Endothelial cell of umbilical vein (primary cell): ENCODE measurements at regions not wholly inside any gene's neighbourhood (a gene's known extent, or its start where the extent isn't known, plus 50 kb on each side); places are given as distances from the start of the nearest gene placed in this dataset.

Source experiments
- BruUV-seq: library from RNA; stranded (reverse); fragments of 400-500 nt; replicated peaks from 2 replicates; lab custom pipeline; 2021; lab: Mats Ljungman, UMichigan
- CTCF ChIA-PET: fragments of 300-600, 350-600 bp; sonication (Branson Sonifier 250); formaldehyde crosslinking; loops from one replicate; lab custom pipeline; 2021; ENCODE audit warnings: antibody characterized with exemption, inconsistent platforms; lab: Charles Lee
- POLR2A ChIA-PET: fragments of 300-600, 350-600 bp; sonication (Branson Sonifier 250); formaldehyde crosslinking; loops from one replicate; lab custom pipeline; 2021; ENCODE audit warnings: antibody characterized with exemption, inconsistent platforms; lab: Charles Lee
- DNase-seq: peaks from one replicate; pipeline ENCODE4 v3.0.0-alpha.2; 2011; ENCODE audit warnings: low read depth, low spot score
- FAIRE-seq: peaks from 2 replicates; lab custom pipeline; 2011; peaks lifted over from hg19 to GRCh38; lab: Jason Lieb, UNC
- H2AFZ ChIP-seq: 2 replicates; pipeline ENCODE4 v1.6.0; 2012; ENCODE audit warnings: low read depth, low read length, control low read depth, inconsistent platforms
- H3K27ac ChIP-seq: 2 replicates; pipeline ENCODE4 v1.5.1; 2011; ENCODE audit warnings: low read depth, mild to moderate bottlenecking, control low read depth, low read length, moderate library complexity; ENCODE audit not compliant: insufficient read depth
- H3K27me3 ChIP-seq, 2 experiments: 2 replicates each; pipeline versions ENCODE4 v1.6.0 to v1.6.1; 2011; ENCODE audit warnings: low read length in 2 of 2, mixed read lengths in 1 of 2; ENCODE audit not compliant: control insufficient read depth in 2 of 2, insufficient read depth in 2 of 2
- H3K36me3 ChIP-seq, 2 experiments: 2 replicates in 1 of 2; 3 replicates in 1 of 2; pipeline ENCODE4 v1.5.1; 2011; ENCODE audit warnings: low read length in 2 of 2, mild to moderate bottlenecking in 1 of 2, moderate library complexity in 1 of 2; ENCODE audit not compliant: control insufficient read depth in 2 of 2, insufficient read depth in 2 of 2; ENCODE audit errors: extremely low read depth in 1 of 2
- H3K4me1 ChIP-seq: 3 replicates; pipeline ENCODE4 v1.5.1; 2011; ENCODE audit warnings: mild to moderate bottlenecking, low read length; ENCODE audit not compliant: control insufficient read depth, insufficient read depth; ENCODE audit errors: extremely low read depth
- H3K4me2 ChIP-seq: 2 replicates; pipeline ENCODE4 v1.6.1; 2011; ENCODE audit warnings: low read length, control low read depth, mixed read lengths; ENCODE audit not compliant: insufficient read depth
- H3K4me3 ChIP-seq, 3 experiments: fragments of 200-600 bp in 1 of 3; sonication (generic), shearing (Covaris generic) in 1 of 3; replicated peaks in 1 of 3; 2 replicates each; pipeline ENCODE4 v1.5.1; 2011 to 2016; ENCODE audit warnings: control low read depth in 3 of 3, low read length in 3 of 3, mild to moderate bottlenecking in 2 of 3, inconsistent platforms in 1 of 3, low read depth in 1 of 3, moderate library complexity in 1 of 3; ENCODE audit not compliant: insufficient read depth in 1 of 3
- H3K79me2 ChIP-seq: 2 replicates; pipeline ENCODE4 v1.6.0; 2012; ENCODE audit warnings: low read length, inconsistent platforms; ENCODE audit not compliant: control insufficient read depth, insufficient read depth
- H3K9ac ChIP-seq: replicated peaks from 2 replicates; pipeline ENCODE3; 2011; ENCODE audit warnings: low read length, control low read depth; ENCODE audit not compliant: insufficient read depth; ENCODE audit errors: extremely low read depth
- H3K9me1 ChIP-seq: replicated peaks from 3 replicates; pipeline ENCODE4 v1.6.0; 2011; ENCODE audit warnings: mild to moderate bottlenecking, low read length; ENCODE audit not compliant: control insufficient read depth, insufficient read depth; ENCODE audit errors: extremely low read depth
- H3K9me3 ChIP-seq: replicated peaks from 2 replicates; pipeline ENCODE4 v1.5.1; 2012; ENCODE audit warnings: low read length, inconsistent platforms; ENCODE audit not compliant: control insufficient read depth, insufficient read depth
- H4K20me1 ChIP-seq: replicated peaks from 2 replicates; pipeline ENCODE3; 2011; ENCODE audit warnings: mild to moderate bottlenecking, low read length; ENCODE audit not compliant: control insufficient read depth, insufficient read depth; ENCODE audit errors: extremely low read depth
- EZH2 ChIP-seq: IDR thresholded peaks from 2 replicates; pipeline ENCODE4 v1.6.1; 2012; ENCODE audit warnings: borderline replicate concordance, low read depth, mild to moderate bottlenecking, moderate library complexity, low read length, inconsistent platforms; ENCODE audit not compliant: severe bottlenecking
- FOS ChIP-seq: IDR thresholded peaks from 2 replicates; pipeline ENCODE4 v1.6.1; 2011; ENCODE audit warnings: mild to moderate bottlenecking, low read length, moderate library complexity, borderline replicate concordance; ENCODE audit not compliant: insufficient read depth
- GATA2 ChIP-seq: IDR thresholded peaks from 2 replicates; pipeline ENCODE4 v1.7.0; 2011; ENCODE audit warnings: low read depth, mild to moderate bottlenecking, moderate library complexity, mixed read lengths, low read length; ENCODE audit not compliant: insufficient read length, insufficient read depth
- JUN ChIP-seq: IDR thresholded peaks from 2 replicates; pipeline ENCODE4 v1.6.1; 2011; ENCODE audit warnings: borderline replicate concordance, low read depth; ENCODE audit not compliant: insufficient read length, insufficient read depth
- MYC ChIP-seq: IDR thresholded peaks from one replicate; pipeline ENCODE4 v1.6.1; 2011; ENCODE audit warnings: mild to moderate bottlenecking, low read depth, low read length
- POLR2A ChIP-seq: IDR thresholded peaks from 2 replicates; pipeline ENCODE4 v1.6.1; 2012; ENCODE audit warnings: low read depth, mild to moderate bottlenecking, control low read depth, low read length
- POLR2AphosphoS5 ChIP-seq: IDR thresholded peaks from 2 replicates; pipeline ENCODE4 v1.6.1; 2012; ENCODE audit warnings: low read depth, mild to moderate bottlenecking, control low read depth, low read length, moderate library complexity; ENCODE audit not compliant: insufficient read depth
- dilution Hi-C: fragments of 300-500 bp; cut with MboI; formaldehyde crosslinking; loops from one replicate; pipeline ENCODE4 v1.15.0; 2019; ENCODE audit warnings: low sequenced_read_pairs; ENCODE audit not compliant: extremely low pct_ligation_motif_present
- intact Hi-C: fragments of 100-400 bp; cut with micrococcal nuclease; formaldehyde crosslinking; loops from one replicate; pipeline ENCODE4 v1.10.0; 2022
- TF ChIP-seq, protein P1 (sequence below): IDR thresholded peaks from 2 replicates; pipeline ENCODE4 v1.6.1; 2011; ENCODE audit not compliant: insufficient read depth, insufficient read length
- TF ChIP-seq, protein P2 (sequence below), 2 donors: IDR thresholded peaks; 1 replicate in 1 of 2; 2 replicates in 1 of 2; pipeline ENCODE4 v1.5.1; 2011; ENCODE audit warnings: low read length in 2 of 2, mild to moderate bottlenecking in 2 of 2, moderate library complexity in 2 of 2, control low read depth in 1 of 2, inconsistent platforms in 1 of 2, low read depth in 1 of 2; ENCODE audit not compliant: insufficient read depth in 1 of 2; ENCODE audit errors: extremely low read depth in 1 of 2

DNA sequence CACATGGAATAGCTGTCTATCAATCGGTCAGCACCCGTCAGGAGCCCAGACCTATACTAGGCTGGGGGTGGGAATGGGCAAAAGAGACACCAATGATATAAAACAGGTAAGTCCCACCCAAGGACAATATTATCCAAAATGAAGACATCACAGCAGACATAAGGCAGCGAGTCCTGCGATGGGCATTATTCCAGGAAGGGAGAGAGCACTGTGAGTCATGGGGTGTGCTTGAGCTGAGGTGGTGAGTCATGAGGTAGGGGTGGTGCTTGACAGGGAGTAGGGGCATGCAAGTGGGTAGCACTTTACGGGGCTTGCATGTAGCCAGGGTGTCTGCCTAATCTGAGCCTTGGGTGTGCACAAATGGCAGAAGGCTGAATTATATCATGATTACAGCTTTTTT is 605.0 kb upstream of the CADM1 start:
- dilution Hi-C loops, result no loop called here
- no peaks in the 10 kb centered on the region for H4K20me1 ChIP-seq
- no peak overlapping the region for H2AFZ ChIP-seq
- BruUV-seq, result no TSS peak
- H3K9me1 ChIP-seq, result no peaks in the 10 kb centered on the region
- intact Hi-C loops, result no loop called here
- H3K9ac ChIP-seq, result no peak overlapping the region
- no peak overlapping the region for H3K4me3 ChIP-seq
- H3K36me3 ChIP-seq, result no peaks in the 10 kb centered on the region
- no peaks in the 10 kb centered on the region for H3K79me2 ChIP-seq
- no peaks in the 10 kb centered on the region for H3K27me3 ChIP-seq
- TF ChIP-seq POLR2A, result no peak
- peak; percentile 42 for TF ChIP-seq FOS
- ChIA-PET POLR2A (no interaction called here), CTCF (no interaction called here)
- no peak overlapping the region for H3K27ac ChIP-seq
- no peak overlapping the region for H3K4me2 ChIP-seq
- DNase-seq (no peak), FAIRE-seq (no peak)
- H3K4me1 ChIP-seq, result no peaks in the 10 kb centered on the region
- peaks cover 2% of the 10 kb centered on the region for H3K9me3 ChIP-seq

DNA sequence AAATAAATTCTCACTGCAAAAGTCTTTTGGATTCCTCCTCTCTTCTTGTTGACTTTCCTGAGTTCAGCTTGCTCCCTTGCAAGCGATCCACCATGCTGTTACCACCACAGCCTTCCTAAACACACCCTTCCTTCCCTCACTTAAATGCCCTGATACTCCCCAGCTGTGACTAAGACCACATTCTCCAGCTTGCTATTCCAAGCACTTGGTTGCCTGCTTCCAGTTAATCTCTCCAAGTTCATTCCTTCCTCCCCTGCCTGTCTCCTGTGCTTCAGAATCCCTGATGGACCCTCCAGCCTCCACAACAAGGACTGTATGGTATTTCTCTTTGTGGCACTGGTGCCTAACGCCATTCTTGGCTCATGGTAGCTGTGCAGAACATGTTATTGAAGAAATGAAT is 603.9 kb upstream of the CADM1 start:
- Histone ChIP-seq H3K79me2 (no peaks in the 10 kb centered on the region), H3K4me2 (no peak overlapping the region), H3K4me3 (no peak overlapping the region), H3K4me1 (no peaks in the 10 kb centered on the region), H3K9ac (no peak overlapping the region), H4K20me1 (no peaks in the 10 kb centered on the region), H3K27me3 (no peaks in the 10 kb centered on the region), H3K9me3 (peaks cover 2% of the 10 kb centered on the region), H3K36me3 (no peaks in the 10 kb centered on the region), H3K27ac (no peak overlapping the region), H2AFZ (no peak overlapping the region), H3K9me1 (no peaks in the 10 kb centered on the region)
- dilution Hi-C loops (no loop called here), intact Hi-C loops (no loop called here)
- no TSS peak for BruUV-seq
- TF ChIP-seq JUN, result no peak
- no peak for TF ChIP-seq POLR2AphosphoS5
- no peak for TF ChIP-seq MYC
- no peak for TF ChIP-seq FOS
- TF ChIP-seq, protein P1, sequence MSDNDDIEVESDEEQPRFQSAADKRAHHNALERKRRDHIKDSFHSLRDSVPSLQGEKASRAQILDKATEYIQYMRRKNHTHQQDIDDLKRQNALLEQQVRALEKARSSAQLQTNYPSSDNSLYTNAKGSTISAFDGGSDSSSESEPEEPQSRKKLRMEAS, result no peak
- TF ChIP-seq EZH2, result no peak
- TF ChIP-seq POLR2A, result no peak
- TF ChIP-seq GATA2, result no peak
- TF ChIP-seq, protein P2, sequence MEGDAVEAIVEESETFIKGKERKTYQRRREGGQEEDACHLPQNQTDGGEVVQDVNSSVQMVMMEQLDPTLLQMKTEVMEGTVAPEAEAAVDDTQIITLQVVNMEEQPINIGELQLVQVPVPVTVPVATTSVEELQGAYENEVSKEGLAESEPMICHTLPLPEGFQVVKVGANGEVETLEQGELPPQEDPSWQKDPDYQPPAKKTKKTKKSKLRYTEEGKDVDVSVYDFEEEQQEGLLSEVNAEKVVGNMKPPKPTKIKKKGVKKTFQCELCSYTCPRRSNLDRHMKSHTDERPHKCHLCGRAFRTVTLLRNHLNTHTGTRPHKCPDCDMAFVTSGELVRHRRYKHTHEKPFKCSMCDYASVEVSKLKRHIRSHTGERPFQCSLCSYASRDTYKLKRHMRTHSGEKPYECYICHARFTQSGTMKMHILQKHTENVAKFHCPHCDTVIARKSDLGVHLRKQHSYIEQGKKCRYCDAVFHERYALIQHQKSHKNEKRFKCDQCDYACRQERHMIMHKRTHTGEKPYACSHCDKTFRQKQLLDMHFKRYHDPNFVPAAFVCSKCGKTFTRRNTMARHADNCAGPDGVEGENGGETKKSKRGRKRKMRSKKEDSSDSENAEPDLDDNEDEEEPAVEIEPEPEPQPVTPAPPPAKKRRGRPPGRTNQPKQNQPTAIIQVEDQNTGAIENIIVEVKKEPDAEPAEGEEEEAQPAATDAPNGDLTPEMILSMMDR (IDR thresholded peaks at IDR 0.05; ENCODE audit: extremely low read depth in 1 of 2, insufficient read depth in 1 of 2, low read depth in 1 of 2, low read length in 2 of 2), result no peak
- ChIA-PET POLR2A (no interaction called here), CTCF (no interaction called here)
- no peak for FAIRE-seq
- DNase-seq, result no peak
